ENCODE measurements at regions not wholly inside any gene's neighbourhood (a gene's known extent, or its start where the extent isn't known, plus 50 kb on each side); places are given as distances from the start of the nearest gene placed in this dataset.

- WGBS, 5 donors: 89 to 94% (median 92%) methylated on average over 7 of the region's 7 CpGs
- Histone ChIP-seq H3K4me3 (no peak overlapping the region), H3K4me1 (no peaks in the 10 kb centered on the region), H3K27ac (no peak overlapping the region), H3K9me3 (peaks cover 0 to 3% (median 0%) of the 10 kb centered on the region in 8 donors), H3K27me3 (replicated peaks in 1 of 7) (no peaks in the 10 kb centered on the region), H3K36me3 (no peaks in the 10 kb centered on the region)
- intact Hi-C loops (cut with DNase I; ENCODE audit: low total_unique reads): no loop called here
- no peak for DNase-seq
- no peak for TF ChIP-seq POLR2AphosphoS5 (IDR thresholded peaks at IDR 0.05)
- no peak for TF ChIP-seq CTCF (IDR thresholded peaks at IDR 0.05 in 8 of 11, conservative IDR thresholded peaks at IDR 0.05 in 3 of 11)
- TF ChIP-seq POLR2A (IDR thresholded peaks at IDR 0.05): no peak
Observed at GRCh38 chr4:126448086-126448845, 1133.5 kb downstream of the FAT4 start.

DNA sequence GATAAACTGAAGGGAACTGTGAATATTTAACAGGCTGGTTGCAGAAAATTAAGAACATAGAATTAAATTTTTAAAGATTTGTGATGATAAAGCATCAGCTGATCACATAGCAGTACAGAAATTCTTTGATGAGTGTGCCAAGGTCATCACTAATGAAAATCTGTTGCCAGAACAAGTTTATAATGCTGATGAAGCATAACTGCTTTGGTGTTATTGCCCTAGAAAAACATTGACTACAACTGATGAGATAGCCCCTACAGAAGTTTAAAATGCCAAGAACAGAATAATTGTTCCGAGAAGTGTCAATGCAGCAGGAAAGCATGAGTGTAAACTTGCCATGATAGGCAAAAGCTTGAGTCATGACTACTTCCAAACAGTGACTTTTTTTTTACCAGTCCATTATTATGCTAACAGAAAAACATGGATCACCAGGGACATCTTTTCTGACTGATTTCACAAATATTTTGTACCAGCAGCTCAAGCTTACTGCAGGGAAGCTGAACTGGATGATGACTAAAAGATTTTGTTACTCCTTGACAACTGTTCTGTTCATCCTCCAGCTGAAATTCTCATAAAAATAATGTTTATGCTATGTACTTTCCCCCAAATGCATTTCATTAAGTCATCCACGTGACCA, 1136.6 kb downstream of the FAT4 start:
- no peaks in the 10 kb centered on the region for H3K36me3 ChIP-seq
- intact Hi-C loops (cut with DNase I; ENCODE audit: low total_unique reads): no loop called here
- no peaks in the 10 kb centered on the region for H3K27me3 ChIP-seq (replicated peaks in 1 of 7)
- TF ChIP-seq POLR2A (IDR thresholded peaks at IDR 0.05) (no peak), POLR2AphosphoS5 (IDR thresholded peaks at IDR 0.05) (no peak), CTCF (IDR thresholded peaks at IDR 0.05 in 8 of 11, conservative IDR thresholded peaks at IDR 0.05 in 3 of 11) (no peak)
- 73 to 89% (median 75%) methylated on average over 2 of the region's 2 CpGs for WGBS, 5 donors
- peaks cover 0 to 7% (median 0%) of the 10 kb centered on the region in 8 donors for H3K9me3 ChIP-seq
- H3K4me1 ChIP-seq: no peaks in the 10 kb centered on the region
- DNase-seq: no peak
- H3K27ac ChIP-seq: no peak overlapping the region
- H3K4me3 ChIP-seq: no peak overlapping the region

GRCh38 chr4:126455865-126456264, 1141.1 kb downstream of the FAT4 start:
- H3K4me1 ChIP-seq: no peaks in the 10 kb centered on the region
- intact Hi-C loops (cut with DNase I; ENCODE audit: low total_unique reads): no loop called here
- no peak overlapping the region for H3K27ac ChIP-seq
- no peaks in the 10 kb centered on the region for H3K36me3 ChIP-seq
- no peaks in the 10 kb centered on the region for H3K27me3 ChIP-seq (replicated peaks in 1 of 7)
- DNase-seq: no peak
- TF ChIP-seq POLR2A (IDR thresholded peaks at IDR 0.05): no peak
- no peak for TF ChIP-seq CTCF (IDR thresholded peaks at IDR 0.05 in 8 of 11, conservative IDR thresholded peaks at IDR 0.05 in 3 of 11)
- TF ChIP-seq POLR2AphosphoS5 (IDR thresholded peaks at IDR 0.05): no peak
- peaks cover 0 to 4% (median 0%) of the 10 kb centered on the region in 8 donors for H3K9me3 ChIP-seq
- WGBS, 5 donors: 65 to 91% (median 82%) methylated on average over 4 of the region's 4 CpGs
- H3K4me3 ChIP-seq: no peak overlapping the region

GRCh38 chr4:126458993-126459392, 1144.2 kb downstream of the FAT4 start:
- H3K36me3 ChIP-seq: no peaks in the 10 kb centered on the region
- H3K9me3 ChIP-seq: peaks cover 0 to 4% (median 0%) of the 10 kb centered on the region in 8 donors
- no peak for TF ChIP-seq CTCF (IDR thresholded peaks at IDR 0.05 in 8 of 11, conservative IDR thresholded peaks at IDR 0.05 in 3 of 11)
- TF ChIP-seq POLR2AphosphoS5 (IDR thresholded peaks at IDR 0.05): no peak
- TF ChIP-seq POLR2A (IDR thresholded peaks at IDR 0.05): no peak
- no peak overlapping the region for H3K27ac ChIP-seq
- no peaks in the 10 kb centered on the region for H3K4me1 ChIP-seq
- H3K27me3 ChIP-seq (replicated peaks in 1 of 7): no peaks in the 10 kb centered on the region
- WGBS, 5 donors: 76 to 95% (median 82%) methylated on average over 1 of the region's 1 CpG
- intact Hi-C loops (cut with DNase I; ENCODE audit: low total_unique reads): no loop called here
- H3K4me3 ChIP-seq: no peak overlapping the region
- DNase-seq: no peak

Data from spleen (tissue), 11 donors.